HG03354 (cell line): ENCODE measurements at regions not wholly inside any gene's neighbourhood (a gene's known extent, or its start where the extent isn't known, plus 50 kb on each side); places are given as distances from the start of the nearest gene placed in this dataset.
"Not testable (repeated sequence)": the region's sequence is repeated elsewhere in the genome, so short reads cannot be mapped to it uniquely, and the experiment has no call there.

Experiments
- ATAC-seq: cut with Tn5 transposase; IDR thresholded peaks from one replicate; pipeline ENCODE4 v1.9.1; 2021; ENCODE audit warnings: mild to moderate bottlenecking; ENCODE audit not compliant: unreplicated experiment, poor library complexity, severe bottlenecking

DNA sequence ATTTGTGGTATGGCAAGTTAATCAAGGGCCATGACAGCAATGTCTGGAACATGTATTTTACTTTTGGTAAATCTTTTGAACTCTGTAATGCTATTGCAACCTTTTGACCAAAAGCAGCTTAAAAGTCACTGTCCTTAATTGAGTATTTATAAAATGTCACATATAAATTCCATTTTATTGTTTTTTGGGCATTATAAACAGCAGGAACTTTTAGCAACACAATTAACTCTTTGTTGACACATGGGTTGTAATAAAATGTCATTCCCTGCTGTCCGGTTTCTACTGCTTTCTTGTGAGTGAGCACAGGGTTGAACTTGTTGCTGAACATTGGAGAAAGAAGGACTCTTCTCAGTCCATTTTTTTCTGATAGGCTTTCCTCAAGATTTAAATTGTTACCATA is 1923.1 kb downstream of the PCDH9 start:
- no peak for ATAC-seq

GRCh38 chr13:65302691-65303090 is 1927.4 kb downstream of the PCDH9 start:
- no peak for ATAC-seq

- ATAC-seq, result no peak
Observed at GRCh38 chr13:65301506-65301905, 1928.6 kb downstream of the PCDH9 start.

GRCh38 chr13:65300220-65300619 is 1929.9 kb downstream of the PCDH9 start:
- no peak for ATAC-seq

- no peak for ATAC-seq
Observed at GRCh38 chr13:65293530-65294198, 1936.5 kb downstream of the PCDH9 start.

DNA sequence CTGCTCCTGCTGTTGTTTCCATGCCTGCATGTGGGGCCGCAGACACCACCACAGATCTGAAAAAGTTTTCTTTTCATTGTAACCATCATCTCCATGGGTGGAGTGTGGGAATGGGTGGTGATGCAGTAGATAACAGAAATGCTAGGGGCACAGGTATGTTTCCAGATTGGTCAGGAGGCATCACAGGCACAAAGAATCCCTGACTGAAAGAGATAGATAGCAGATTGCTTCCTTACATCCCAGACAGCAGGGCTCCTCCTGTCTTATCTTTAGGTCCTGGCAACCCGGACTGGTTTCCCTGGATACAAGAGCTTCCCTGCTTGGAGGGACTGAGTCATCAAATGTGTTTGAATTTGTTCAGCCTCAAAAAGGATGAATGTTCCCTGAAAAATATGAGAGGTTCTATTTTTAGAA is 1937.6 kb downstream of the PCDH9 start:
- no peak for ATAC-seq

GRCh38 chr13:65287405-65287804 is 1942.7 kb downstream of the PCDH9 start:
- ATAC-seq, result no peak

GRCh38 chr13:65275838-65276630 is 1954.1 kb downstream of the PCDH9 start:
- ATAC-seq, result no peak

GRCh38 chr13:65275108-65275507 is 1955.0 kb downstream of the PCDH9 start:
- no peak for ATAC-seq

GRCh38 chr13:65273811-65274420 is 1956.2 kb downstream of the PCDH9 start:
- ATAC-seq, result not testable (repeated sequence)

DNA sequence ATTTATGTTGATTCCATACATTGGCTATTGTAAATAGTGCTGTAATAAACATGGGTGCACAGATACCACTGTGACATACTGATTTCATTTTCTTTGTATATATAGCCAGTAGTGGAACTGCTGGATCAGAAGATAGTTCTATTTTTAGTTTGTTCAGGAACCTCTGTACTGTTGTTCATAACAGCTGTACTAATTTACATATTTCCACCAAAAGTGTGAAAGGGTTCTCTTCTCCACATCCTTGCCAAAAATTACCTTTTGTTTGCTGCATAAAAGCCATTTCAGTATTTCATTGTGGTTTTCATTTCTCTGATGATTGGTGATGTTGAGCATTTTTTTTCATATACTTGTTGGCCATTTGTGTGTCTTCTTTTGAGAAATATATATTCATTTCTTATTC is 1962.1 kb downstream of the PCDH9 start:
- ATAC-seq, result no peak

GRCh38 chr13:65265988-65266387 is 1964.1 kb downstream of the PCDH9 start:
- ATAC-seq, result no peak

DNA sequence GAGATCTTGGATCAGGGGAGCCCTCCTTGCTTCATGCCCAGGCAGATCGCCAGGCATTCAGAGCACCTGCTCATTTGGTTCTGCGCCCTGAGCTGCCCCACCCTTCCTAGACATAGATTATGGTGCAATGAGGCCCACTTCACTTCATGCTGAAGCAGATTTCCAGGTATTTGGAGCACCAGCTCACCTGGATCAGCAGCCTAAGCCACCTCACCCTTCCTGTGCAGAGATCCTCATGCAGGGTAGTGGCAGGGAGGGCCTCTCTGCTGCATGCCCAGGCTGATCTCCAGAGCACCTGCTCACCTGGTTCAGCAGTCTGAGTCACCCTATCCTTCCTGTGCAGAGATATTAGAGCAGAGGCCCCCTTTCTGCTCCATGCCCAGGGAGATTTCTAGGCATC is 1966.1 kb downstream of the PCDH9 start:
- no peak for ATAC-seq

GRCh38 chr13:65260946-65261891 is 1968.9 kb downstream of the PCDH9 start:
- ATAC-seq, result no peak

DNA sequence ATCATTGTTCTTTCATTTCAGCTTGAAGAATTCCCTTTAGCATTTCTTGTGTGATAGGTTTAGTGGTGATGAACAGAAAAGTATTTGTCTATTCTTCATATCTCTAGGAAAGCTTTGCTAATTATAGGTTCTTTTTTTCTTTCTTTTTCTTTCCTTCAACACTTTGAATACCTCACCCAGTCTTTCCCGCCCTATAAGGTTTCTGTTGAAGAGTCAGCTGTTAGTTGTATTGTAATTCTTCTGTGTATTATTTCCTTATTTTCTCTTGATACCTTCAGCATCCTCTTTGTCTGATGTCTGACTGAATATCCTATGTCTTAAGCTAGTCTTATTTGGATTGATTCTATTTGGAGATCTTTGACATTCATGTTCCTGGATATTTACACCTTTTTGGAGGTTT is 1989.4 kb downstream of the PCDH9 start:
- ATAC-seq, result no peak

DNA sequence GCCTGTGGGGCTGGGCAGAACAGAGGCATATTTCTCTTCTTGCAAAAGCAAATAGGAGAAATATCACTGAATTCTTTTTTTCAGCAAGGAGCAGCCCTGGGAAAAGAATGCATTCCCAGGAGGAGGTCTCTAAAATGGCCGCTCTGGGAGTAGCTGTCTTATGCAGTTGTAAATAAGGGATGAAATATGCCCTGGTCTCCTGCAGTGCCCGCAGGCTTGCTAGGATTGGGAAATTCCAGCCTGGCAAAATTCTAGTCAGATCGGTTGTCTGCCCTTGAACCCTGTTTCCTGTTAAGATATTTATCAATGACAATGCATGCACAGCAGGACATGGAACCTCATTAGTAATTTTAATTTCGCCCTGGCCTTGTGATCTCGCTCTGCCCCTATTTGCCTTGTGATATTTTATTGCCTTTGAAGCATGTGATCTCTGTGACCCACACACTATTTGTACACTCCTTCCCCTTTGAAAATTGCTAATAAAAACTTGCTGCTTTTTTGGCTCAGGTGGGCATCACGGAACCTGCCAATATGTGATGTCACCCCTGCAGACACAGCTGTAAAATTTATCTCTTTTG is 1993.2 kb downstream of the PCDH9 start:
- no peak for ATAC-seq

DNA sequence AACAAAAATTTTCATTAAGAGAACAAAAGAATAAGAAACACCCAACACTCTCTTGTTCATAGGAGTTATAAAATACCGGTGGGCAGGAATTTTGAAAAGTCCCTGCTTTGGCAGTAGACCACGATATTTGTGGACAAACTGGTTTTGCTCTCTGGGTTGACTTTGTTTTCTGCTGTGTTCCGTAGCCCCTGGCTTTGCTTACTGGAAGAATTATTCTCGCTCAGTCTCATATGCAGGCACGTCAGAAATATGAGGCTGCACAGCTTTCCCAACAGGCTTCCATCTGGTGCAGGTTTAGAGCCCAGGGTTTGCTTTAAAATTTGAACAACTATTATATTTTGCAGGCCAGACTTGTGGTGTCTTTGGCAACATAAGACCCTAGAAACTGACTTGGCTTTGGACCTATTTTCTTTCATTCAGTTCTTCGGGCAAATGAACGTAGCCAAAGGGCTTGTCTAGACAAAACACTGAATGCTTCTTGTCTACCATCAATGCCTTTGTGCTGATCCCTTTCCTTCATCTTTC is 2012.6 kb downstream of the PCDH9 start:
- ATAC-seq, result no peak

- ATAC-seq, result not testable (repeated sequence)
Observed at GRCh38 chr13:65202845-65203244, 2027.3 kb downstream of the PCDH9 start.

GRCh38 chr13:65188721-65189120 is 2041.4 kb downstream of the PCDH9 start:
- no peak for ATAC-seq
